CD14-positive monocyte (primary cell): ENCODE measurements at regions not wholly inside any gene's neighbourhood (a gene's known extent, or its start where the extent isn't known, plus 50 kb on each side); places are given as distances from the start of the nearest gene placed in this dataset.
"Not testable (repeated sequence)": the region's sequence is repeated elsewhere in the genome, so short reads cannot be mapped to it uniquely, and the experiment has no call there.

ENCODE experiments used
- DNase-seq, 3 donors: peaks; one replicate each; pipeline ENCODE4 v3.0.0-alpha.2; 2011 to 2022
- H2AFZ ChIP-seq: 2 replicates; pipeline ENCODE4 v1.6.0; 2012; ENCODE audit warnings: mild to moderate bottlenecking, low read depth, low read length, inconsistent platforms; ENCODE audit not compliant: insufficient read depth, poor library complexity, severe bottlenecking
- H3K27ac ChIP-seq, 2 donors: 1 replicate in 1 of 2; 2 replicates in 1 of 2; pipeline ENCODE4 v1.5.1; 2012 to 2013; ENCODE audit warnings: low read length in 2 of 2, control low read depth in 1 of 2, inconsistent platforms in 1 of 2, low read depth in 1 of 2, mild to moderate bottlenecking in 1 of 2
- H3K27me3 ChIP-seq, 2 donors: one replicate each; pipeline versions ENCODE4 v1.6.0 to v1.6.1; 2011 to 2013; ENCODE audit warnings: low read length in 2 of 2; ENCODE audit not compliant: control insufficient read depth in 2 of 2, insufficient read depth in 2 of 2
- H3K36me3 ChIP-seq, 2 donors: replicated peaks in 1 of 2; 1 replicate in 1 of 2; 2 replicates in 1 of 2; pipeline versions ENCODE4 v1.5.1 to v1.6.1; 2012 to 2013; ENCODE audit warnings: low read length in 2 of 2, control low read depth in 1 of 2, inconsistent platforms in 1 of 2, mild to moderate bottlenecking in 1 of 2; ENCODE audit not compliant: insufficient read depth in 2 of 2, control insufficient read depth in 1 of 2
- H3K4me1 ChIP-seq, 2 donors: 1 replicate in 1 of 2; 2 replicates in 1 of 2; pipeline versions ENCODE4 v1.5.1 to v1.6.1; 2012 to 2013; ENCODE audit warnings: low read length in 2 of 2, control low read depth in 1 of 2, inconsistent platforms in 1 of 2, mild to moderate bottlenecking in 1 of 2, moderate library complexity in 1 of 2; ENCODE audit not compliant: insufficient read depth in 2 of 2, control insufficient read depth in 1 of 2
- H3K4me2 ChIP-seq: replicated peaks from 2 replicates; pipeline ENCODE3; 2012; ENCODE audit warnings: low read length, moderate library complexity, mild to moderate bottlenecking; ENCODE audit not compliant: poor library complexity, severe bottlenecking; ENCODE audit errors: extremely low read depth
- H3K4me3 ChIP-seq, 3 experiments: fragments of 200-600 bp in 1 of 3; sonication (generic) in 1 of 3; replicated peaks in 1 of 3; 1 replicate in 2 of 3; 2 replicates in 1 of 3; pipeline ENCODE4 v1.5.1; 2011 to 2013; ENCODE audit warnings: low read length in 3 of 3, mild to moderate bottlenecking in 3 of 3, control low read depth in 2 of 3, low read depth in 2 of 3, inconsistent platforms in 1 of 3, moderate library complexity in 1 of 3
- H3K79me2 ChIP-seq: 2 replicates; pipeline ENCODE4 v1.6.0; 2012; ENCODE audit warnings: mild to moderate bottlenecking, control low read depth, inconsistent platforms, low read length, moderate library complexity; ENCODE audit not compliant: insufficient read depth
- H3K9ac ChIP-seq: 2 replicates; pipeline ENCODE4 v1.6.0; 2017; ENCODE audit warnings: low read length, mild to moderate bottlenecking; ENCODE audit not compliant: insufficient read depth, poor library complexity, severe bottlenecking
- H3K9me3 ChIP-seq, 2 donors: replicated peaks in 1 of 2; 1 replicate in 1 of 2; 2 replicates in 1 of 2; pipeline versions ENCODE4 v1.5.1 to v1.6.1; 2012 to 2013; ENCODE audit warnings: low read length in 2 of 2, control low read depth in 1 of 2; ENCODE audit not compliant: control insufficient read depth in 1 of 2, insufficient read depth in 1 of 2
- H4K20me1 ChIP-seq: 2 replicates; pipeline ENCODE4 v1.6.0; 2012; ENCODE audit warnings: mild to moderate bottlenecking, low read length, control low read depth, moderate library complexity; ENCODE audit not compliant: insufficient read depth
- H3K27ac Mint-ChIP-seq, 7 donors: one replicate each; pipeline ENCODE4 v1.8.0; 2020; ENCODE audit warnings: mild to moderate bottlenecking in 7 of 7, mixed read lengths in 7 of 7, moderate library complexity in 6 of 7, inconsistent platforms in 2 of 7
- H3K27me3 Mint-ChIP-seq, 3 donors: one replicate each; pipeline ENCODE4 v1.8.0; 2021 to 2022; ENCODE audit warnings: low read depth in 3 of 3, mild to moderate bottlenecking in 3 of 3, mixed read lengths in 3 of 3, moderate library complexity in 3 of 3, inconsistent platforms in 1 of 3
- H3K36me3 Mint-ChIP-seq, 2 donors: one replicate each; pipeline ENCODE4 v1.8.0; 2020; ENCODE audit warnings: mixed read lengths in 2 of 2, inconsistent platforms in 1 of 2, mild to moderate bottlenecking in 1 of 2
- H3K4me1 Mint-ChIP-seq: one replicate; pipeline ENCODE4 v1.8.0; 2020; ENCODE audit warnings: mild to moderate bottlenecking, mixed read lengths
- H3K4me3 Mint-ChIP-seq, 2 donors: one replicate each; pipeline ENCODE4 v1.8.0; 2020; ENCODE audit warnings: mild to moderate bottlenecking in 2 of 2, mixed read lengths in 2 of 2, moderate library complexity in 1 of 2
- H3K9me3 Mint-ChIP-seq, 7 donors: one replicate each; pipeline ENCODE4 v1.8.0; 2020 to 2022; ENCODE audit warnings: mixed read lengths in 7 of 7, mild to moderate bottlenecking in 6 of 7, moderate library complexity in 6 of 7, inconsistent platforms in 2 of 7
- WGBS: methylation state at CpG from one replicate; pipeline ENCODE4 v1.1.5; 2013; ENCODE audit warnings: missing lambda C conversion rate; ENCODE audit not compliant: insufficient coverage; 5-methylcytosine and 5-hydroxymethylcytosine counted together
- intact Hi-C, 2 donors: fragments of 100-400 bp; cut with micrococcal nuclease; formaldehyde crosslinking; loops; one replicate each; pipeline versions ENCODE4 v1.15.0 to v1.15.1; 2023
- TF ChIP-seq, protein P1 (sequence below): fragments of 200-600 bp; IDR thresholded peaks from one replicate; pipeline ENCODE4 v1.8.0; 2022; ENCODE audit warnings: antibody characterized with exemption, mild to moderate bottlenecking

DNA sequence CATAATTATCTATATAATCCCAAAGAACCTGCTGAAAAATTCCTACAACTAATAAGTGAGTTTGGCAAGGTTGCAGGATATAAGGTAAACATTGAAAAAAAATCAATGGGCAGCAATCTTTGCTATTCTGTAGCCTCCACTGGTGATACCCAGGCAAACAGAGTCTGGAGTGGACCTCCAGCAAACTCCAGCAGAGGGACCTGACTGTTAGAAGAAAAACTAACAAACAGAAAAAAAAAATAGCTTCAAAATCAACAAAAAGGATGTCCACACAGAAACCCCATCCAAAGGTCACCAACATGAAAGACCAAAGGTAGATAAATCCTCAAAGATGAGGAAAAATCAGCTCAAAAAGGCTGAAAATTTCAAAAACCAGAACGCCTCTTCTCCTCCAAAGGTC is 128.9 kb upstream of the PJA2 start:
- H3K9me3 ChIP-seq, H3K27me3 ChIP-seq: not testable (repeated sequence)

DNA sequence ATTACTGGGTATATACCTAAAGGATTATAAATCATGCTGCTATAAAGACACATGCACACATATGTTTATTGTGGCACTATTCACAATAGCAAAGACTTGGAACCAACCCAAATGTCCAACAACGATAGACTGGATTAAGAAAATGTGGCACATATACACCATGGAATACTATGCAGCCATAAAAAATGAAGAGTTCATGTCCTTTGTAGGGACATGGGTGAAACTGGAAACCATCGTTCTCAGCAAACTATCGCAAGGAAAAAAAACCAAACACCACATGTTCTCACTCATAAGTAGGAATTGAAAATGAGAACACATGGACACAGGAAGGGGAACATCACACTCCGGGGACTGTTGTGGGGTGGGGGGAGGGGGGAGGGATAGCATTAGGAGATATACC is 125.3 kb upstream of the PJA2 start:
- DNase-seq, H3K27ac Mint-ChIP-seq, H3K4me1 Mint-ChIP-seq, H3K36me3 Mint-ChIP-seq, H3K4me3 ChIP-seq, H3K4me2 ChIP-seq, H3K27me3 Mint-ChIP-seq, H3K4me1 ChIP-seq, H4K20me1 ChIP-seq, H3K4me3 Mint-ChIP-seq, H3K27me3 ChIP-seq, intact Hi-C loops, H3K9ac ChIP-seq, H3K36me3 ChIP-seq, H3K79me2 ChIP-seq, H3K9me3 ChIP-seq, H3K27ac ChIP-seq, H2AFZ ChIP-seq: not testable (repeated sequence)
- WGBS, result no CpG with 5 or more reads among the region's 4 CpGs
- peaks cover 0 to 12% (median 4%) of the 10 kb centered on the region in 7 donors for H3K9me3 Mint-ChIP-seq

More for the DNA sequence above, 128.9 kb upstream of the PJA2 start:
- H3K27me3 Mint-ChIP-seq, H4K20me1 ChIP-seq, intact Hi-C loops, H3K79me2 ChIP-seq, H2AFZ ChIP-seq, H3K27ac Mint-ChIP-seq, H3K4me3 Mint-ChIP-seq, H3K36me3 ChIP-seq, H3K36me3 Mint-ChIP-seq, H3K4me1 Mint-ChIP-seq, H3K4me2 ChIP-seq, H3K4me1 ChIP-seq, H3K9ac ChIP-seq, H3K4me3 ChIP-seq, H3K27ac ChIP-seq, DNase-seq: not testable (repeated sequence)
- no CpG with 5 or more reads among the region's 1 CpG for WGBS
- H3K9me3 Mint-ChIP-seq, result peaks cover 1 to 22% (median 10%) of the 10 kb centered on the region in 7 donors

DNA sequence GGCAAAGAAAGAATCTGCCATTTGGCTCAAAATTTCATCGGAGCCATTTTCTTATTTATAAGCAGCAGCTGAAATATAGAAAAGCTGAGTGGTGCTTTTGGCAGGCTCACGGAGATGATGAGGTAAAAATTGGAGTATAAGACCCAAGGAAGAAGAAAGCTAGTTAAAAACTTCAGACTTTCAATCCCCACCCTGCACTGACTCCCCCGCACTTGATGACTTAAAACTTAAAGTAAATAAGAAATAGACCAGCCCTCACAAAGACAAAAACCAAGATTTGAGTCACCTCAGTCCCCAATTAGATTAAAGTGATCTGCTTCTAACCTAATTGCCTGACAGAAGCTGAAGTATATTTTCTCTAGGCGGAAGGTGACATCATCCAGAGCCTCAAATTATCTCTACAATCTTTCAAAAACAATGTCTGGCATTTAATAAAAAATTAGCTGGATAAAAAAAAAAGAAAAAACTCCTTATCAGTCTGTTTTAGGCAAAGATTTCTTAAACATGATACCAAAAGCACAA is 124.0 kb upstream of the PJA2 start:
- TF ChIP-seq, protein P1, sequence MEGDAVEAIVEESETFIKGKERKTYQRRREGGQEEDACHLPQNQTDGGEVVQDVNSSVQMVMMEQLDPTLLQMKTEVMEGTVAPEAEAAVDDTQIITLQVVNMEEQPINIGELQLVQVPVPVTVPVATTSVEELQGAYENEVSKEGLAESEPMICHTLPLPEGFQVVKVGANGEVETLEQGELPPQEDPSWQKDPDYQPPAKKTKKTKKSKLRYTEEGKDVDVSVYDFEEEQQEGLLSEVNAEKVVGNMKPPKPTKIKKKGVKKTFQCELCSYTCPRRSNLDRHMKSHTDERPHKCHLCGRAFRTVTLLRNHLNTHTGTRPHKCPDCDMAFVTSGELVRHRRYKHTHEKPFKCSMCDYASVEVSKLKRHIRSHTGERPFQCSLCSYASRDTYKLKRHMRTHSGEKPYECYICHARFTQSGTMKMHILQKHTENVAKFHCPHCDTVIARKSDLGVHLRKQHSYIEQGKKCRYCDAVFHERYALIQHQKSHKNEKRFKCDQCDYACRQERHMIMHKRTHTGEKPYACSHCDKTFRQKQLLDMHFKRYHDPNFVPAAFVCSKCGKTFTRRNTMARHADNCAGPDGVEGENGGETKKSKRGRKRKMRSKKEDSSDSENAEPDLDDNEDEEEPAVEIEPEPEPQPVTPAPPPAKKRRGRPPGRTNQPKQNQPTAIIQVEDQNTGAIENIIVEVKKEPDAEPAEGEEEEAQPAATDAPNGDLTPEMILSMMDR, result no peak
- H3K9ac ChIP-seq, result no peak overlapping the region
- Mint-ChIP-seq H3K27me3 (peaks cover 0 to 3% (median 0%) of the 10 kb centered on the region in 3 donors), H3K4me1 (no peaks in the 10 kb centered on the region), H3K4me3 (no peak overlapping the region), H3K36me3 (no peaks in the 10 kb centered on the region), H3K9me3 (peaks cover 0 to 8% (median 0%) of the 10 kb centered on the region in 7 donors), H3K27ac (no peak overlapping the region)
- no peaks in the 10 kb centered on the region for H3K4me1 ChIP-seq
- no peak overlapping the region for H3K4me3 ChIP-seq
- intact Hi-C loops, result no loop called here
- H3K9me3 ChIP-seq, result no peaks in the 10 kb centered on the region
- H3K4me2 ChIP-seq, result no peak overlapping the region
- no peaks in the 10 kb centered on the region for H3K36me3 ChIP-seq
- no CpG with 5 or more reads among the region's 4 CpGs for WGBS
- no peak overlapping the region for H3K27ac ChIP-seq
- H3K27me3 ChIP-seq, result no peaks in the 10 kb centered on the region
- no peaks in the 10 kb centered on the region for H3K79me2 ChIP-seq
- H4K20me1 ChIP-seq, result no peaks in the 10 kb centered on the region
- H2AFZ ChIP-seq, result no peak overlapping the region
- DNase-seq, result no peak
